Body of pancreas (tissue), 4 donors: ENCODE measurements at regions not wholly inside any gene's neighbourhood (a gene's known extent, or its start where the extent isn't known, plus 50 kb on each side); places are given as distances from the start of the nearest gene placed in this dataset.

ENCODE experiments used
- ATAC-seq: fragments of 150-250 bp; one replicate; pipeline ENCODE4 v1.9.1; 2016
- DNase-seq, 4 donors: peaks; one replicate each; pipeline ENCODE4 v3.0.0-alpha.2; 2019
- H3K27ac ChIP-seq, 4 donors: fragments of 200-600 bp; sonication (generic); 1 replicate in 3 of 4; 2 replicates in 1 of 4; pipeline versions ENCODE4 v1.5.1 to v1.6.1; 2016 to 2019; ENCODE audit warnings: mild to moderate bottlenecking in 1 of 4, mixed read lengths in 1 of 4, moderate library complexity in 1 of 4
- H3K27me3 ChIP-seq, 2 donors: fragments of 200-600 bp; sonication (generic); one replicate each; pipeline ENCODE4 v1.6.0; 2016; ENCODE audit warnings: mild to moderate bottlenecking in 1 of 2
- H3K36me3 ChIP-seq, 2 donors: fragments of 200-600 bp; sonication (generic); replicated peaks in 1 of 2; 2 replicates each; pipeline ENCODE4 v1.5.1; 2016; ENCODE audit warnings: low read depth in 2 of 2; ENCODE audit not compliant: insufficient read depth in 1 of 2
- H3K4me1 ChIP-seq: fragments of 200-600 bp; sonication (generic); one replicate; pipeline ENCODE4 v1.6.0; 2016
- H3K4me3 ChIP-seq, 2 donors: fragments of 200-600 bp; sonication (generic); 1 replicate in 1 of 2; 2 replicates in 1 of 2; pipeline ENCODE4 v1.5.1; 2016 to 2019
- H3K9me3 ChIP-seq, 3 donors: fragments of 200-600 bp; sonication (generic); 1 replicate in 2 of 3; 2 replicates in 1 of 3; pipeline ENCODE4 v1.5.1; 2016
- POLR2A ChIP-seq, 3 donors: fragments of 450-650 bp; IDR thresholded peaks; one replicate each; pipeline ENCODE4 v1.6.1; 2016; ENCODE audit warnings: antibody characterized with exemption in 3 of 3, mild to moderate bottlenecking in 2 of 3
- WGBS, 2 donors: methylation state at CpG; one replicate each; pipeline ENCODE4 v1.1.5; 2017; 5-methylcytosine and 5-hydroxymethylcytosine counted together
- intact Hi-C: fragments of 100-400 bp; cut with DNase I; formaldehyde crosslinking; loops from one replicate; pipeline ENCODE4 v1.15.1; 2023
- TF ChIP-seq, protein P1 (sequence below), 7 experiments: fragments of 450-650 bp in 4 of 7; fragments of 200-600 bp in 3 of 7; sonication (generic) in 3 of 7; IDR thresholded peaks; one replicate each; pipeline ENCODE4 v1.5.1; 2016 to 2019; ENCODE audit warnings: antibody characterized with exemption in 7 of 7

DNA sequence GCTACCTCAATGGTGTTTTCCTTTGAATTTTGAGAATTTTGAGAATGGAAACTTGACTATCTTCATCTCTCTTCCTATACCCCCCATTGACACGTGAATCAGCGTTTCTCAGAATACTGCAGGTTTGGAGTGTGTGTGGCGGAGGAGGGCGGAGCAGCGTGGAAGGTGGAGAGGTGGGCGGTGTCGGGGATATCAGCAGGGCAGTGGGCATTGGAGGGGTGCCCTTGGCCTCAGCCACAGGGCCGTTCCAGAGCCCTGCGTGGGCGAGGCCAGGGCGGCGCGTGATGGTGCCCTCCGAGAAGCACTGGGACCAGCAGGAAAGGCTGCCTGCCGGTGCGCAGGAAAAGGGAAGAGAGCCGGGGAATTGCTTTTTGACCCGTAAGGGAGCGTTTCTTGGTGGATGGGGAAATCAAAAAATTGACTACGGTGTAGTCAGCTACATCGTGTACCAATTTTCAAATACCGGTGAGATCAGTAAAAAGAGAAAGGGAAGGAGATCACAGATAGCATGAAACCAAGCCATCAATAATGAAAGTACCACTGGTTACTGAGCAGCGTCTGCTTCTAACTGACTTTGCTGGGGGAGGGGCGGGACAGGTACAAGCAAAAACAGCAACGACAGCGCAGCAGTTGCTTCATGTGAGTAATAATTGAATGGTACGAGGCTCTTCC, 82.7 kb upstream of the DUSP22 start:
- H3K9me3 ChIP-seq, result peaks cover 0 to 6% (median 0%) of the 10 kb centered on the region in 3 donors
- ATAC-seq, result no peak
- H3K4me3 ChIP-seq, result no peak overlapping the region
- H3K27ac ChIP-seq, result no peak overlapping the region
- intact Hi-C loops, result no loop called here
- no peaks in the 10 kb centered on the region for H3K27me3 ChIP-seq
- no peaks in the 10 kb centered on the region for H3K4me1 ChIP-seq
- 81 to 84% methylated on average over 27 of the region's 27 CpGs for WGBS, 2 donors
- no peak for TF ChIP-seq POLR2A (IDR thresholded peaks at IDR 0.05)
- TF ChIP-seq, protein P1, sequence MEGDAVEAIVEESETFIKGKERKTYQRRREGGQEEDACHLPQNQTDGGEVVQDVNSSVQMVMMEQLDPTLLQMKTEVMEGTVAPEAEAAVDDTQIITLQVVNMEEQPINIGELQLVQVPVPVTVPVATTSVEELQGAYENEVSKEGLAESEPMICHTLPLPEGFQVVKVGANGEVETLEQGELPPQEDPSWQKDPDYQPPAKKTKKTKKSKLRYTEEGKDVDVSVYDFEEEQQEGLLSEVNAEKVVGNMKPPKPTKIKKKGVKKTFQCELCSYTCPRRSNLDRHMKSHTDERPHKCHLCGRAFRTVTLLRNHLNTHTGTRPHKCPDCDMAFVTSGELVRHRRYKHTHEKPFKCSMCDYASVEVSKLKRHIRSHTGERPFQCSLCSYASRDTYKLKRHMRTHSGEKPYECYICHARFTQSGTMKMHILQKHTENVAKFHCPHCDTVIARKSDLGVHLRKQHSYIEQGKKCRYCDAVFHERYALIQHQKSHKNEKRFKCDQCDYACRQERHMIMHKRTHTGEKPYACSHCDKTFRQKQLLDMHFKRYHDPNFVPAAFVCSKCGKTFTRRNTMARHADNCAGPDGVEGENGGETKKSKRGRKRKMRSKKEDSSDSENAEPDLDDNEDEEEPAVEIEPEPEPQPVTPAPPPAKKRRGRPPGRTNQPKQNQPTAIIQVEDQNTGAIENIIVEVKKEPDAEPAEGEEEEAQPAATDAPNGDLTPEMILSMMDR (IDR thresholded peaks at IDR 0.05), result no peak
- H3K36me3 ChIP-seq, result no peaks in the 10 kb centered on the region
- no peak for DNase-seq

DNA sequence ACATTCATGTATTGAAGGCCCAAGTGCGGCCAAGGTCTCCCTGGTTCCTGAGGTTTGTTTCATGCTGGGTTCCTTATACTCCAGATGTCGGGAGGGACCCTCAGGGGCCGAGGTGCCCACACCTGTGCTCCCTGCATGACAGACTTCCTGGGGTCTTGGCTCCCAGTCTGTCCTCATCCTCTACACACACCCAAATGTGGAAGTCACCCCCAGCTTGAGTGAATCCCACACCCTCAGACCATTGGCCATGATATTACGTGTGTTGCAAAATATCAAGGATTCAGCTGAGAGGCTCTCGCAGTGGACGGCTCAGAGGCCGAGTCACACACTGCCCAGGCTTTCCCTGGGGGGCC, 82.2 kb upstream of the DUSP22 start:
- no peak for ATAC-seq
- no peak overlapping the region for H3K4me3 ChIP-seq
- no peak for DNase-seq
- TF ChIP-seq, protein P1 (IDR thresholded peaks at IDR 0.05), result no peak
- TF ChIP-seq POLR2A (IDR thresholded peaks at IDR 0.05), result no peak
- H3K4me1 ChIP-seq, result no peaks in the 10 kb centered on the region
- H3K36me3 ChIP-seq, result no peaks in the 10 kb centered on the region
- no peak overlapping the region for H3K27ac ChIP-seq
- peaks cover 0 to 8% (median 0%) of the 10 kb centered on the region in 3 donors for H3K9me3 ChIP-seq
- no peaks in the 10 kb centered on the region for H3K27me3 ChIP-seq
- intact Hi-C loops, result no loop called here
- 65 to 67% methylated on average over 7 of the region's 7 CpGs for WGBS, 2 donors

DNA sequence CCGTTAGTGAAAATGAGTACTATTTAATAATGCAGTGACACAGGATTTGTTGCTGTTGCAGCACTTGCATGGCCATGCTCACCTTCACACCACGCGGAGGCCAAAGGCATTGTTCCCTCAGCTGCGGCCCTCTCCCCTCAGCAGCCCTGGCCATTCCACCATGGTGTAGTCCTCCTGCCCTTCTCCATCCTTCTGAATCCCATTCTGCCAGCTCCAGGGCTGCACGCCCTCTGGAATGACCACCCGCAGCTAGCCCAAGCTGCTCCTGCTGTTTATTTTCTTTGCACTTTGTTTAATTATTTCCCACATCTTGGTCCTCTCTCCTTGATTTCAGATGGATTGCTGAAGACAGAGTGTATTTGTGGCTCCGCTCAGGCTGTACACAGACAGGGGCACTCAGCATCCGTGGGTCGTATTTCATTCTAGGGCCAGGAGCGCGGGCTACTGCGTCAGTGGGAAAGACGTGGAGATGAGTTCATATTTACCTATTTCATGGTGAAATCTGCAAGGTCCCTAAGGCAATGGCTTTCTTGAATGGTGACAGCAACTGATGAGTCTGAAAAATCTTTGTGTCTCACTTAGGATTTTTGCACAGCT, 81.4 kb upstream of the DUSP22 start:
- Histone ChIP-seq H3K27me3 (no peaks in the 10 kb centered on the region), H3K27ac (no peak overlapping the region), H3K36me3 (no peaks in the 10 kb centered on the region), H3K4me3 (no peak overlapping the region), H3K9me3 (peaks cover 0 to 8% (median 0%) of the 10 kb centered on the region in 3 donors), H3K4me1 (no peaks in the 10 kb centered on the region)
- TF ChIP-seq, protein P1 (IDR thresholded peaks at IDR 0.05), result no peak
- TF ChIP-seq POLR2A (IDR thresholded peaks at IDR 0.05), result no peak
- 49 to 52% methylated on average over 13 of the region's 13 CpGs for WGBS, 2 donors
- intact Hi-C loops, result no loop called here
- DNase-seq (no peak), ATAC-seq (no peak)

DNA sequence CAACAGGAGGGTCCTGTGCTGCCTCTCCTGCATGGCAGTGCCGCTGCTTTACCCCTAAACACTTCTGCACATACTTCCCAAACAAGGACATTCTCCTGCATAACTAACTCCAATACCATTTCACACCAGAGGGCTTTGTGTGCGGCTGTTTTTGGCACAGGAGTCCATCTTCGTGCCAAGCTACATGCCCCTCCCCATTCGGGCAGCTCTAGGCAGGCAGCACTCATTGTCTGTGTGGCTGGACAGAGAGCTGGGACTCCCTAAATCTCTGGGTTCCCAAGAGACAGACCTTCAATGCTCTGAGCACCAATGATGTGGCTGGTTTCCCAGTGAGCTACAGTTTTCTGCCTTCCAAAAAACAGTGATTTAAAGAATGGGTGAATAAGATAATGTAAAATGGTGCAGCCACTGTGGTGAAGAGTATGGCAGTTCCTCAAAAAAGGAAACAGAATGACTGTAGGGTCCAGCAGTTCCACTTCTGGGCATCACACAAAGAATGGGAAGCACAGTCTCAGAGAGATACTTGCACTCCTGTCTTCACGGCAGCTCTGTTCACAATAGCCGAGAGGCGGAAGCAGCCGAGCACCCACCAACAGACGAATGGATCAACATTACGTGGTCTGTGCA, 80.3 kb upstream of the DUSP22 start:
- Histone ChIP-seq H3K36me3 (no peaks in the 10 kb centered on the region), H3K27ac (no peak overlapping the region), H3K27me3 (no peaks in the 10 kb centered on the region), H3K4me3 (no peak overlapping the region), H3K4me1 (no peaks in the 10 kb centered on the region), H3K9me3 (peaks cover 0 to 8% (median 0%) of the 10 kb centered on the region in 3 donors)
- WGBS, 2 donors, result 68 to 71% methylated on average over 9 to 10 of the region's 10 CpGs
- TF ChIP-seq, protein P1 (IDR thresholded peaks at IDR 0.05), result no peak
- no peak for TF ChIP-seq POLR2A (IDR thresholded peaks at IDR 0.05)
- intact Hi-C loops, result no loop called here
- no peak for ATAC-seq
- no peak for DNase-seq
